Spinal cord (tissue), 9 donors: ENCODE measurements at regions not wholly inside any gene's neighbourhood (a gene's known extent, or its start where the extent isn't known, plus 50 kb on each side); places are given as distances from the start of the nearest gene placed in this dataset.

ENCODE experiments used
- DNase-seq, 6 donors: peaks; one replicate each; pipeline versions ENCODE4 v3.0.0 to v3.0.0-alpha.2; 2013 to 2015; ENCODE audit warnings: low spot score in 6 of 6, low read depth in 4 of 6
- H3K27ac ChIP-seq: one replicate; pipeline ENCODE4 v1.5.1; 2013; ENCODE audit warnings: low read depth, low read length, control low read depth
- H3K27me3 ChIP-seq: one replicate; pipeline ENCODE4 v1.6.1; 2013; ENCODE audit warnings: low read length; ENCODE audit not compliant: control insufficient read depth, insufficient read depth
- H3K36me3 ChIP-seq: one replicate; pipeline ENCODE4 v1.6.1; 2013; ENCODE audit warnings: low read length; ENCODE audit not compliant: control insufficient read depth, insufficient read depth
- H3K4me1 ChIP-seq: one replicate; pipeline ENCODE4 v1.6.1; 2013; ENCODE audit warnings: low read length; ENCODE audit not compliant: control insufficient read depth, insufficient read depth
- H3K4me3 ChIP-seq: one replicate; pipeline ENCODE4 v1.5.1; 2013; ENCODE audit warnings: low read depth, low read length, control low read depth
- H3K9me3 ChIP-seq: one replicate; pipeline ENCODE4 v1.6.1; 2013; ENCODE audit warnings: low read length; ENCODE audit not compliant: control insufficient read depth, insufficient read depth
- WGBS: methylation state at CpG from one replicate; pipeline ENCODE4 v1.1.5; 2013; ENCODE audit warnings: missing lambda C conversion rate; ENCODE audit not compliant: insufficient coverage; 5-methylcytosine and 5-hydroxymethylcytosine counted together
- donor health status: healthy.

DNA sequence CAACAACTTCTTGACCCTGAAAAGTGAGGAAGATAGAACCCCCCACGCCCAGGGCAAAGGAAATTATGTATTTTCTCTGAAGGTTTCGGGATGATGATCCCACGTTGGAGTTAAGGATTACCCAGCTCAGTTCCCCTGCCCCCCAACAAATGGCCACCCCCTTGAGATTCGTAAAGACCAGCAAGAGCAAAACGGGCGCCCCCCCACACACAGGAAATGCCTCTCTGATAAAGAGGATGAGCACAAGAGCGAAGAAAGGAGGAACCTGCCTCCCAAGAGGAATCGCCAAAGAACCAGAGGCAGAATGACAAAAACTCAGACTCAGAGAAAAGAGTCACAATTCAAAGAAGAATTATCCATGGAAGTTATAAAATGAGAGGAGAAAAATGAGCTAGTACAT is 576.9 kb downstream of the MATN1 start:
- no peak for DNase-seq
- no peaks in the 10 kb centered on the region for H3K36me3 ChIP-seq
- no peaks in the 10 kb centered on the region for H3K9me3 ChIP-seq
- no peaks in the 10 kb centered on the region for H3K4me1 ChIP-seq
- no peak overlapping the region for H3K4me3 ChIP-seq
- H3K27ac ChIP-seq = no peak overlapping the region
- no peaks in the 10 kb centered on the region for H3K27me3 ChIP-seq
- no CpG with 5 or more reads among the region's 8 CpGs for WGBS

DNA sequence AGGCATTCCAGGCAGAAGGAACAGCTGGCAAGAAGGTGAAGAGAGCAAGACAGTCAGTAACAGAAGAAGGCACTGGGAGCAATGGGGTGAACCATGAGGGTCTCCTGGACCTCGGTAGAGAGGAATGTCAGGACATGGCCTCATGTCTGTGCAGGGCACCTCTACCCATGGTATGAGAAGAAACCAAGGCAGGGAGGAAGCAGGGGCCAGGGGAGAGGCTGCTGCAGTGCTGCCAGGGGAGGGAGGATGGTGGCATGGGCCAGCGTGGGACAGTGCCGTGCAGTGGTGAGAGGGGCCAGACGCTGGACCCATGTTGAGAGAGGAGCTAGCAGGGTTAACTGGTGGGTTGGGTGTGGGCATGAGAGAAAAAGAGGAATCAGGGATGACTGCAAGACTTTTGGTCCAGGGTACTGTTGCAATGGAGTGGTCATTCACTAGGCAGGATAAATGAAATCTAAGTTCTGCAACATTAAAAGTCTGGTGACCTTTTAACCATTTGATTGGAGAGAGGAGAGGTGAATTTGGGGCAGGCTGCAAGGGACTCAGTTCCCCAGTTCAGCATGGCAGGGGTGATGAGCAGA is 577.6 kb downstream of the MATN1 start:
- no peak for DNase-seq
- H3K4me1 ChIP-seq = no peaks in the 10 kb centered on the region
- no peak overlapping the region for H3K4me3 ChIP-seq
- H3K27me3 ChIP-seq = no peaks in the 10 kb centered on the region
- H3K36me3 ChIP-seq = no peaks in the 10 kb centered on the region
- H3K9me3 ChIP-seq = no peaks in the 10 kb centered on the region
- WGBS = 65% methylated on average over 4 of the region's 4 CpGs
- no peak overlapping the region for H3K27ac ChIP-seq

DNA sequence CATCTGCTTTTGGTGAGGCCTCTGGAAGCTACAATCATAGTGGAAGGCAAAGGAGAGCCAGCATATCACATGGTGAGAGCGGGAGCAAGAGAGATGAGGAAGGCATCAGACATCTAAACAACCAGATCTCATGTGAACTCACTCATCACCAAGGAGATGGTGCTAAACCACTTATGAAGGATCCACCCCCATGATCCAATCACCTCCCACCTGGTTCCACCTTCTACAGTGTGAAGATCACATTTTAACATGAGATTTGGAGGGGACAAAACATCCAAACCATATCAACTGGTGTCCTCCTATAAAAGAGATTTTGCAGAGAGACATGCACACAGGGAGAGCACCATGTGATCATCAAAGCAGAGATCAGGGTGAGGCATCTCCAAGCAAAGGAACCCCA is 578.6 kb downstream of the MATN1 start:
- no CpG with 5 or more reads among the region's 1 CpG for WGBS
- DNase-seq = no peak
- H3K4me3 ChIP-seq = no peak overlapping the region
- no peaks in the 10 kb centered on the region for H3K9me3 ChIP-seq
- H3K27ac ChIP-seq = no peak overlapping the region
- no peaks in the 10 kb centered on the region for H3K36me3 ChIP-seq
- H3K4me1 ChIP-seq = no peaks in the 10 kb centered on the region
- no peaks in the 10 kb centered on the region for H3K27me3 ChIP-seq

DNA sequence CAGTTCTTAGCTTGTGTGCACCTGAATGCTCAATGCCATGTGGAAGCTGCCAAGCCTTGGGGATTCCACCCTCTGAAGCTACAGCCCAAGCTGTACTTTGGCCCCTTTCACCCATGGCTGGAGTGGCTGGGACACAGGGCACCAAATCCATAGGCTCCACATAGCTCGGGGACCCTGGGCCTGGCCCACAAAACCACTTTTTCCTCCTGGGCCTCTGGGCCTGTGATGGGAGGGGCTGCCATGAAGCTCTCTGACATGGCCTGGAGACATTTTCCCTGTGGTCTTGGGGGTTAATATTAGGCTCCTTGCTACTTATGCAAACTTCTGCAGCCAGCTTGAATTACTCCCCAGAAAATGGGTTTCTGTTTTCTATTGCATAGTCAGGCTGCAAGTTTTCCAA is 579.9 kb downstream of the MATN1 start:
- no peaks in the 10 kb centered on the region for H3K9me3 ChIP-seq
- no CpG with 5 or more reads among the region's 1 CpG for WGBS
- H3K36me3 ChIP-seq = no peaks in the 10 kb centered on the region
- H3K27ac ChIP-seq = no peak overlapping the region
- no peak overlapping the region for H3K4me3 ChIP-seq
- no peaks in the 10 kb centered on the region for H3K27me3 ChIP-seq
- H3K4me1 ChIP-seq = no peaks in the 10 kb centered on the region
- DNase-seq = no peak

DNA sequence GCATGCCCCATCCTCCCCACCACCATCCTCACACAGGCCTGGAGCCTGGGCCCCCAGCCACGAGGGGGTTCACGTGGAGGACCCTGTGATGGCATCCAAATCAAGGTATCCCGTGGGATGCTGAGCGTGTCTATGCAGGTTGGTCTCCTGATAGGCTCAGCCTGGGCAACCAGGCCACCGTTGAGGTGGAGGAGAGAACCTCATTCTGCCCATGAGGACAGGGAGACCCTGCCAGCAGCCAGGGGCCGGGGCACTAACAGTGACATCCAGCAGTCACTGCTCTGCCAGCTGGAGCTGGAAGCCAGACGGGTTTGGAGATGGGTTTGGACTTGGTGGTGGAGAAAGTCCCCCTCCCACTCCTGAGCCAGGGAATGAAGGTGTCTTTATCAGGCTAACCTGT is 582.8 kb downstream of the MATN1 start:
- Histone ChIP-seq H3K4me3 (no peak overlapping the region), H3K27ac (no peak overlapping the region), H3K27me3 (no peaks in the 10 kb centered on the region), H3K9me3 (no peaks in the 10 kb centered on the region), H3K36me3 (no peaks in the 10 kb centered on the region), H3K4me1 (no peaks in the 10 kb centered on the region)
- WGBS = 96% methylated on average over 6 of the region's 7 CpGs
- DNase-seq = no peak

DNA sequence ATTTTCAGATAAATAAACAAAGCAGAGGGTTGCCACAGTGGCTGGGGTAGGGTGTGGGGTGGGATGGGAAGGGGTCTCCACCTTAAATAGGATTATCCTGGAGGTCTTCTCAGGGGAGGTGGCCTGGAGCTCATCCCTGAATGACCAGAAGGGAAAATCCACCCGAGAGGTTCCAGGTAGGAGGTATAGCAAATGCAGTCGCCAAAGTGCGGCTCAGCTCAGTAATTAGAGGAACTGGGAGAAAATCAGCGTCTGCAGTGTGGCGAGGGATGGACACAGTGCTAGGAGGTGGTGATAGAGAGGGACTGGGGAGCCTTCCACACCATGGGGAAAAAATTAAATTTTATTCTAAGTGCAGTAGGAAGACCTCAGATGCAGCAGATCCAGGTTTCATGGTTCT is 584.5 kb downstream of the MATN1 start:
- DNase-seq = no peak
- Histone ChIP-seq H3K4me3 (no peak overlapping the region), H3K27me3 (no peaks in the 10 kb centered on the region), H3K36me3 (no peaks in the 10 kb centered on the region), H3K27ac (no peak overlapping the region), H3K4me1 (no peaks in the 10 kb centered on the region), H3K9me3 (no peaks in the 10 kb centered on the region)
- WGBS = 94% methylated on average over 5 of the region's 5 CpGs

DNA sequence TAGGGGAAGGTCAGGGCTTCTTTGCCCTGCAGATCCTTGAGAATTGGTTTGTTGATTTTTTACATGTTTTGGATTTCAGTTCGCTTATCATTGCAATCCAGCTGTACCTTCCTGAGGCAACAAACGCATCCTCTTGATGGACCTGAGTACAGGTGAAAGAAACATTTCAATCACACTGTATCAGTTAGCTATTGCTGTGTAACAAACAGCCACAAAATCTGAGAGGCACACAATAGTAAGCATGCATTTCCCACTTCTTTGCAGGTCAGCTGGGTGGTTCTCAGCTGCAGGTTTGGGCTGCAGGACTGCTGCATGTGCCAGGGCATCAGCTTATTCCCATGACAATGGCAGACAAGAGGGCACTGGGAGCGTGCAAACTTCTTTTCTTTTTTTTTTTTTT is 586.4 kb downstream of the MATN1 start:
- H3K27ac ChIP-seq = no peak overlapping the region
- DNase-seq = no peak

DNA sequence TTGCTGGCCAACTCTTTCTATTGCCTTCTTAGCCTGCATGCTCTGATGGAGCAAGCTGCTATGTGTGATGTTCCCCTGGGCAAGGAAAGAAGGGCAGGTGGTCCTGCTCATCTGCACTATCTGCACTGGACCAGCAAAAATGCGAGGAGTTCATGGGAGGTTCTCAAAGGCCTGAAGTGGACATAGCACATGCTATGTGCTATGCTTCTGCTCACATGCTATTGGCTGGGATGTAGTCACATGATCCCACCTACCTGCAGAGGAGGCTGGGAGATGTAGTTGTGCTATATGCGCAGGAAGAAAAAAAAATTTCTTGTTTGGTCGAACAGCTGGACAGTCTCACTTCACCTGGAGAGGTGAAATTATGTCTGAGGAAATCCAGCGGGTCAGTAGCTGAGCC is 587.7 kb downstream of the MATN1 start:
- 85% methylated on average over 4 of the region's 4 CpGs for WGBS
- H3K4me3 ChIP-seq = no peak overlapping the region

More for the DNA sequence above, 586.4 kb downstream of the MATN1 start:
- Histone ChIP-seq H3K27me3 (no peaks in the 10 kb centered on the region), H3K9me3 (no peaks in the 10 kb centered on the region), H3K4me1 (no peaks in the 10 kb centered on the region), H3K36me3 (no peaks in the 10 kb centered on the region), H3K4me3 (no peak overlapping the region)
- WGBS = 92% methylated on average over 2 of the region's 3 CpGs

DNA sequence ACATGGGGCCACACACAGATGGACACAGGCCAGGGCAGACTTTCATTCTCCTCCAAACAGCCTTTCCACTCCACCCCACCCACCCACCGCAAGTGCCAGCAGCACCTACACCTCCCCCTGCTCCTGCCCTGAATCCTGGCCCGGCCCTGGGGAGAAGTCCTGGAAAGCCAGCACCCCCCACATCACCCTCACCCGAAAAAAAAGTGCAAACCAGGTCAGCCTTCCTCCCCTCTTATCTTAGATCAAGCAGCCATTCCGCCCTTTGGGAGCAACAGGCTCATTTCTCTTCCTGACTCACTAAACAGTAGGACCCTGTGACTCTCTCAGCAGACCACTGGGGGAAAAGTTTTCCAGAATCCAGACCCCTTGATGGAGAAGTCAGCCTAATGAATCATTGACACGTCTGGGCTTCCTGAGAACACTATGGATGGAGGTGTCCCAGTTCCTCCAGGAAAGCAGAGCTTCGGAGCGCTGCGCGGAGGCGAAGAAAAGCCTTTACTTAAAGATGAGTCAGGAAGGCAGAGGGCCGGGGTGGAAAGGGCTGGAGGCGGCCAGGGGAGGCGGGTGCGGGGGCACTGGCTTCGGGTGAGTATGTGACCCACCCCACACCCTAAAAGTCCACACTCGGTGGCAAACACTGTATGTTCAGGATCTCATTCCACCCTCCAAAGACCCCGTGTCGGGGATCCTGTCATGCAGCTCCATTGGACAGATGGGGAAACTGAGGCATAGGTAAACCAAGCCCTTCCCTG is 588.7 kb downstream of the MATN1 start:
- no peak for DNase-seq

More for the DNA sequence above, 587.7 kb downstream of the MATN1 start:
- no peaks in the 10 kb centered on the region for H3K9me3 ChIP-seq
- no peaks in the 10 kb centered on the region for H3K36me3 ChIP-seq
- H3K27me3 ChIP-seq = no peaks in the 10 kb centered on the region
- no peak overlapping the region for H3K27ac ChIP-seq
- DNase-seq = no peak
- no peaks in the 10 kb centered on the region for H3K4me1 ChIP-seq

DNA sequence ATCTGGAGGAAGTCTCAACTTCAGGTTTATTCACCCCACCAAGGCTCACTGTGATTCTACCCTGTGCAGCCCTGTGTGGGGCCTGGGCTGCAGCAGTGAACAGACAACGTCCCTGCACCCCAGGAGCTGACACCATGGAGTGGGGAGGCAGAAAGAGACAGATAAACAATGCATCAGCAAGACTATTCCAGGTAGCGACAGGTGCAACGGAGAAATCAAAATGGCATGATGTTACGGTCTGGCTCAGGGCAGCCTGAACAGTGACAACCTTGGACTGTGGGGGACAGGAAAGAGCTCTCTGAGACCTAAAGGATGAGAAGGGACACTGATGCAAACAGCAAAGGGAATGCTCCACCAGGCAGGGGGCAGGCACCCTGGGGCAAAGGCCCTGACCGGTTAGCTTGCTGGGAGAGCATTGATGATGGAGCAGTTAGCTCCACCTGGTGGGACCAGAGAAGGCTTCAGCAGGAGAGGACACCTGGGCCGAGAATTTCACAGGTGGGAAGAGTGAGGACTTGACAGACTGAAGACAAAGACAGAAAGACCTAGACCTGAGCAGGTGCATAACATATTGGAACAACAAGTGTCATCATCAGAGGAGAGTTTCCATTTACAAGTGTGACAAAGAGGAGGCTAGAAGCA is 589.9 kb downstream of the MATN1 start:
- Histone ChIP-seq H3K9me3 (no peaks in the 10 kb centered on the region), H3K4me1 (no peaks in the 10 kb centered on the region), H3K36me3 (no peaks in the 10 kb centered on the region), H3K27ac (no peak overlapping the region), H3K27me3 (no peaks in the 10 kb centered on the region), H3K4me3 (no peak overlapping the region)
- no peak for DNase-seq
- WGBS = 73% methylated on average over 6 of the region's 6 CpGs

More for the DNA sequence above, 588.7 kb downstream of the MATN1 start:
- no peaks in the 10 kb centered on the region for H3K4me1 ChIP-seq
- no peaks in the 10 kb centered on the region for H3K27me3 ChIP-seq
- H3K9me3 ChIP-seq = no peaks in the 10 kb centered on the region
- H3K4me3 ChIP-seq = no peak overlapping the region
- H3K27ac ChIP-seq = no peak overlapping the region
- 90% methylated on average over 12 of the region's 18 CpGs for WGBS
- H3K36me3 ChIP-seq = no peaks in the 10 kb centered on the region
